HEK293 (cell line): ENCODE measurements at regions not wholly inside any gene's neighbourhood (a gene's known extent, or its start where the extent isn't known, plus 50 kb on each side); places are given as distances from the start of the nearest gene placed in this dataset.

Experiments
- CTCF ChIA-PET: fragments of 350-600 bp; formaldehyde crosslinking; extraction: SDS; loops from one replicate; lab custom pipeline; 2021; ENCODE audit warnings: antibody characterized with exemption; lab: Yijun Ruan, JAX
- POLR2A ChIA-PET: fragments of 300-600 bp; formaldehyde crosslinking; extraction: SDS; loops from one replicate; lab custom pipeline; 2020; ENCODE audit warnings: antibody characterized with exemption, inconsistent platforms; lab: Yijun Ruan, JAX
- H3K27ac ChIP-seq: fragments of 200-500 bp; sonication (Bioruptor generic); 2 replicates; pipeline ENCODE4 v1.5.1; 2014; ENCODE audit warnings: low read depth, low read length, control low read depth, inconsistent platforms; ENCODE audit errors: extremely low read depth
- H3K36me3 ChIP-seq, 2 experiments: fragments of 200-500 bp in 1 of 2; sonication (Bioruptor generic) in 1 of 2; 1 replicate in 1 of 2; 2 replicates in 1 of 2; pipeline ENCODE4 v1.5.1; 2014 to 2017; ENCODE audit warnings: inconsistent platforms in 2 of 2, low read length in 2 of 2; ENCODE audit not compliant: control insufficient read depth in 2 of 2, insufficient read depth in 1 of 2
- H3K4me1 ChIP-seq: fragments of 200-500 bp; sonication (Bioruptor generic); 2 replicates; pipeline ENCODE4 v1.5.1; 2014; ENCODE audit warnings: mild to moderate bottlenecking, low read length, inconsistent platforms; ENCODE audit not compliant: control insufficient read depth, insufficient read depth
- H3K4me3 ChIP-seq: 2 replicates; pipeline ENCODE4 v1.5.1; 2011; ENCODE audit warnings: low read depth, mild to moderate bottlenecking, control low read depth, low read length, moderate library complexity
- H3K9me3 ChIP-seq: fragments of 200-500 bp; sonication (Bioruptor generic); 2 replicates; pipeline ENCODE4 v1.5.1; 2014; ENCODE audit warnings: low read depth, low read length, inconsistent platforms; ENCODE audit not compliant: control insufficient read depth, insufficient read depth
- GLI4 ChIP-seq: fragments of 450-650 bp; formaldehyde crosslinking; IDR thresholded peaks from 2 replicates; pipeline ENCODE4 v1.5.1; 2016; ENCODE audit warnings: missing biosample characterization, missing genetic modification characterization
- HOXC10 ChIP-seq: sonication (generic); formaldehyde crosslinking; IDR thresholded peaks from 2 replicates; pipeline ENCODE4 v1.8.1; 2023; ENCODE audit warnings: mild to moderate bottlenecking, missing genetic modification reagents
- ZFHX2 ChIP-seq: fragments of 450-650 bp; formaldehyde crosslinking; conservative IDR thresholded peaks from 2 replicates; pipeline ENCODE4 v1.5.1; 2016; ENCODE audit warnings: missing biosample characterization, missing genetic modification characterization
- ZFP69B ChIP-seq: fragments of 450-650 bp; formaldehyde crosslinking; IDR thresholded peaks from 2 replicates; pipeline ENCODE4 v1.5.1; 2016; ENCODE audit warnings: missing biosample characterization, missing genetic modification characterization
- ZNF132 ChIP-seq: fragments of 450-650 bp; formaldehyde crosslinking; IDR thresholded peaks from 2 replicates; pipeline ENCODE4 v1.5.1; 2017; ENCODE audit warnings: missing biosample characterization, missing genetic modification characterization, borderline replicate concordance
- ZNF146 ChIP-seq: fragments of 450-650 bp; formaldehyde crosslinking; IDR thresholded peaks from 2 replicates; pipeline ENCODE4 v1.5.1; 2016; ENCODE audit warnings: missing biosample characterization, missing genetic modification characterization
- ZNF239 ChIP-seq: fragments of 450-650 bp; formaldehyde crosslinking; IDR thresholded peaks from 2 replicates; pipeline ENCODE4 v1.5.1; 2016; ENCODE audit warnings: missing biosample characterization, missing genetic modification characterization
- ZNF266 ChIP-seq: fragments of 450-650 bp; formaldehyde crosslinking; IDR thresholded peaks from 2 replicates; pipeline ENCODE4 v1.5.1; 2016; ENCODE audit warnings: missing biosample characterization, missing genetic modification characterization, low read depth
- ZNF274 ChIP-seq, 2 experiments: fragments of 200-500 bp in 1 of 2; fragments of 450-650 bp in 1 of 2; sonication (Bioruptor generic) in 1 of 2; formaldehyde crosslinking in 1 of 2; IDR thresholded peaks; 2 replicates each; pipeline versions ENCODE4 v1.5.1 to v1.6.1; 2014 to 2016; ENCODE audit warnings: borderline replicate concordance in 1 of 2, inconsistent platforms in 1 of 2, low read length in 1 of 2, missing biosample characterization in 1 of 2, missing genetic modification characterization in 1 of 2
- ZNF280D ChIP-seq: fragments of 450-650 bp; formaldehyde crosslinking; IDR thresholded peaks from 2 replicates; pipeline ENCODE4 v1.5.1; 2016; ENCODE audit warnings: missing biosample characterization, missing genetic modification characterization
- ZNF391 ChIP-seq: fragments of 450-650 bp; formaldehyde crosslinking; IDR thresholded peaks from 2 replicates; pipeline ENCODE4 v1.5.1; 2016; ENCODE audit warnings: low read depth, missing biosample characterization, missing genetic modification characterization, borderline replicate concordance
- ZNF48 ChIP-seq: fragments of 450-650 bp; formaldehyde crosslinking; IDR thresholded peaks from 2 replicates; pipeline ENCODE4 v1.5.1; 2016; ENCODE audit warnings: missing biosample characterization, missing genetic modification characterization
- ZNF510 ChIP-seq: fragments of 450-650 bp; formaldehyde crosslinking; IDR thresholded peaks from 2 replicates; pipeline ENCODE4 v1.5.1; 2018; ENCODE audit warnings: mild to moderate bottlenecking, missing genetic modification characterization, missing biosample characterization; ENCODE audit not compliant: insufficient replicate concordance
- ZNF555 ChIP-seq: fragments of 450-650 bp; formaldehyde crosslinking; conservative IDR thresholded peaks from 2 replicates; pipeline ENCODE4 v1.5.1; 2017; ENCODE audit warnings: missing biosample characterization, mild to moderate bottlenecking, missing genetic modification characterization, inconsistent platforms
- ZNF585B ChIP-seq: fragments of 450-650 bp; formaldehyde crosslinking; IDR thresholded peaks from 2 replicates; pipeline ENCODE4 v1.5.1; 2016; ENCODE audit warnings: missing biosample characterization, missing genetic modification characterization
- ZNF626 ChIP-seq: fragments of 450-650 bp; sonication (Bioruptor Pico); formaldehyde crosslinking; IDR thresholded peaks from 2 replicates; pipeline ENCODE4 v1.5.1; 2018; ENCODE audit warnings: missing biosample characterization, missing genetic modification characterization, inconsistent platforms
- ZNF658 ChIP-seq: fragments of 450-650 bp; formaldehyde crosslinking; IDR thresholded peaks from 2 replicates; pipeline ENCODE4; 2016; ENCODE audit warnings: missing biosample characterization, missing genetic modification characterization
- ZNF785 ChIP-seq: fragments of 450-650 bp; formaldehyde crosslinking; IDR thresholded peaks from 2 replicates; pipeline ENCODE4 v1.5.1; 2016; ENCODE audit warnings: missing biosample characterization, missing genetic modification characterization
- ZNF843 ChIP-seq: fragments of 450-650 bp; formaldehyde crosslinking; IDR thresholded peaks from 2 replicates; pipeline ENCODE4 v1.5.1; 2016; ENCODE audit warnings: missing biosample characterization, missing genetic modification characterization
- ZSCAN23 ChIP-seq: fragments of 450-650 bp; formaldehyde crosslinking; IDR thresholded peaks from 2 replicates; pipeline ENCODE4 v1.5.1; 2016; ENCODE audit warnings: missing biosample characterization, missing genetic modification characterization

GRCh38 chr20:54339093-54339492 is 131.2 kb downstream of the PFDN4 start (continued):
- TF ChIP-seq ZNF280D (tag by site-specific recombination), result no peak

GRCh38 chr20:54340206-54340605 is 132.3 kb downstream of the PFDN4 start:
- POLR2A ChIA-PET, result no interaction called here
- Histone ChIP-seq H3K4me3 (no peak overlapping the region), H3K27ac (no peak overlapping the region), H3K36me3 (no peaks in the 10 kb centered on the region), H3K4me1 (no peaks in the 10 kb centered on the region), H3K9me3 (no peaks in the 10 kb centered on the region)
- CTCF ChIA-PET, result interaction anchor here (0.7 kb wide), 1 partner anchor 1314 kb away, joined by 4 read pairs; no protein-coding TSS in a partner anchor
- TF ChIP-seq ZNF585B, result no peak
- no peak for TF ChIP-seq ZFP69B
- no peak for TF ChIP-seq ZNF146 (tag by site-specific recombination)
- no peak for TF ChIP-seq ZNF132 (tag by site-specific recombination)
- no peak for TF ChIP-seq ZNF266 (tag by site-specific recombination)
- TF ChIP-seq HOXC10 (CRISPR knock-in tag), result no peak
- TF ChIP-seq ZNF391 (tag by site-specific recombination), result no peak

GRCh38 chr20:54340667-54341081 is 132.8 kb downstream of the PFDN4 start:
- H3K9me3 ChIP-seq, result no peaks in the 10 kb centered on the region
- no peaks in the 10 kb centered on the region for H3K4me1 ChIP-seq
- H3K4me3 ChIP-seq, result no peak overlapping the region
- ChIA-PET POLR2A (no interaction called here), CTCF (interaction anchor here (0.7 kb wide), 1 partner anchor 1313 kb away, joined by 4 read pairs; no protein-coding TSS in a partner anchor)
- no peak overlapping the region for H3K27ac ChIP-seq
- H3K36me3 ChIP-seq, result no peaks in the 10 kb centered on the region
- no peak for TF ChIP-seq ZSCAN23
- TF ChIP-seq GLI4 (tag by site-specific recombination), result no peak
- no peak for TF ChIP-seq ZNF658 (tag by site-specific recombination)
- no peak for TF ChIP-seq ZNF274 (IDR thresholded peaks at IDR 0.05; ENCODE audit: low read length)
- no peak for TF ChIP-seq ZNF274 (tag by site-specific recombination; IDR thresholded peaks at IDR 0.05; ENCODE audit: borderline replicate concordance)
- no peak for TF ChIP-seq ZNF555 (tag by site-specific recombination)
- no peak for TF ChIP-seq ZNF48 (tag by site-specific recombination)
- TF ChIP-seq ZNF239 (tag by site-specific recombination), result no peak
- TF ChIP-seq ZNF510 (tag by site-specific recombination), result no peak
- TF ChIP-seq ZNF785 (tag by site-specific recombination), result no peak
- no peak for TF ChIP-seq ZNF843 (tag by site-specific recombination)
- TF ChIP-seq, all 188 proteins: peak for 0

GRCh38 chr20:54342258-54342920 is 133.0 kb upstream of the DOK5 start:
- peak; percentile 83 for TF ChIP-seq ZNF239 (tag by site-specific recombination)
- no peak for TF ChIP-seq ZFHX2 (tag by site-specific recombination)
- TF ChIP-seq ZNF626 (tag by site-specific recombination), result no peak
- POLR2A ChIA-PET, result no interaction called here
- H3K4me1 ChIP-seq, result no peaks in the 10 kb centered on the region
- no peak overlapping the region for H3K27ac ChIP-seq
- H3K36me3 ChIP-seq, result no peaks in the 10 kb centered on the region
- CTCF ChIA-PET, result no interaction called here
- H3K9me3 ChIP-seq, result no peaks in the 10 kb centered on the region
- no peak overlapping the region for H3K4me3 ChIP-seq
